ENCODE measurements at regions not wholly inside any gene's neighbourhood (a gene's known extent, or its start where the extent isn't known, plus 50 kb on each side); places are given as distances from the start of the nearest gene placed in this dataset.
"Not testable (repeated sequence)": the region's sequence is repeated elsewhere in the genome, so short reads cannot be mapped to it uniquely, and the experiment has no call there.

DNA sequence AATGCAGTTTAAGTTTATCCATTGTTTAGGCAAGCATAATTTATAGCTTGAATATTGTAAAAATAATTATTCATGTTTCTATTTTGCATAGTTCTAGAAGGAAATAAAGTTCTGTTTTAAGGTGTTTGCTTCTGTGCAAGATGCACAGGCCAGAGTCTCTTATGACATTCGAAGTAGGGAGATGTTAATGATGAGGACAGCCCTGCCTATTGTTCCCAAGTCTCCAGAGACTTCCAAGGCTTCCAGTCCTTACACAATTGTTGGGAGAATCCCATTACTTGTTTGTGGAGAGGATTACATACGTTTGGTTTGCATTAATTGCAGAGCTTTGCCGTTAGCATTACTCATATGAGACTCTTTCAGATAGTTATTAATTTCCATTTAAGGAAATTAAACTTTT, 96.2 kb upstream of the ANK2 start:
- H3K4me3 ChIP-seq (ENCODE audit: low read depth, low read length), result no peak overlapping the region
- peaks cover 2% of the 10 kb centered on the region for H3K4me1 ChIP-seq (ENCODE audit: control insufficient read depth, insufficient read depth, low read length)
- H3K9me3 ChIP-seq (ENCODE audit: control insufficient read depth, insufficient read depth, low read length), result no peaks in the 10 kb centered on the region
- no peaks in the 10 kb centered on the region for H3K27me3 ChIP-seq (ENCODE audit: control insufficient read depth, insufficient read depth, low read length)
- H3K36me3 ChIP-seq (ENCODE audit: control insufficient read depth, insufficient read depth, low read length), result no peaks in the 10 kb centered on the region
- no peak overlapping the region for H3K9ac ChIP-seq (ENCODE audit: low read depth, low read length)

DNA sequence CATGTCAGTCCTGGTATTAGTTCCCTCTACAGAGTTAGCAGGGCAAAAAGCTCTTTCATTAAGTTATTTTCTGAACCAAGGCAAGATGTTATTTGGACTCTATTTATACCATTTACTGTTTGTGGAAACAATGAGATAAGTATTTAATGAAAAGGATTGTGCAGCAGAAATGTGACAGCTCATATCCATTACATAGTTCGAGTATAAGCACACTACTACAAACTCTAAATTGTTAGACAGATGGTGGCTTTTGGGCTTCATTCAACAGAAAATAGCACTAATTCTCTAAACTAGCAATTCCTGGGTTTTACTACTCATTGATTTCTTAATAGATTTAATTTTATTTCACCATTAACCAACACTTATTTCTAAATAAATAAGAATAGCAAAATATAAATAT, 95.2 kb upstream of the ANK2 start:
- Histone ChIP-seq H3K27me3 (ENCODE audit: control insufficient read depth, insufficient read depth, low read length) (no peaks in the 10 kb centered on the region), H3K4me1 (ENCODE audit: control insufficient read depth, insufficient read depth, low read length) (peaks cover 2% of the 10 kb centered on the region), H3K9ac (ENCODE audit: low read depth, low read length) (no peak overlapping the region)

DNA sequence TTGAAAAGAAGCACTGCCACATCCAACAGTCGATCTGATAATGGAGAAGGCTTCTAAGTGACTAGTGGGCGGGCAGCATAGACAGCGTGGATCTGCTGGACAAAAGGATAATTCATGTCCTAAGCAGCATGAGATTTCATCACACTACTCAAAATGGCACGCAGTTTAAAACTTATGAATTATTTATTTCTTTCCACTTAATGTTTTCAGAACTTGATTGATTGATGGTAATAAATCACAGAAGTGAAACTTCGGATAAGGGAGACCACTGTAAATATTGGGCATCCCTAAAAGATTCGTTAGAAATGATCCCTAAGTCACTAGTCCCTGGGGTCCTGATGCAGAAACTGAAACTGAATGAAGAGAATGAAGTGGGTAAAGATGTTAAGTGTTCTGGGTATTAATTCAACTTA, 93.0 kb upstream of the ANK2 start:
- Histone ChIP-seq H3K4me1 (ENCODE audit: control insufficient read depth, insufficient read depth, low read length) (peaks cover 2% of the 10 kb centered on the region), H3K4me3 (ENCODE audit: low read depth, low read length) (no peak overlapping the region), H3K27me3 (ENCODE audit: control insufficient read depth, insufficient read depth, low read length) (no peaks in the 10 kb centered on the region), H3K9ac (ENCODE audit: low read depth, low read length) (no peak overlapping the region), H3K9me3 (ENCODE audit: control insufficient read depth, insufficient read depth, low read length) (no peaks in the 10 kb centered on the region), H3K36me3 (ENCODE audit: control insufficient read depth, insufficient read depth, low read length) (no peaks in the 10 kb centered on the region)

More for the DNA sequence above, 95.2 kb upstream of the ANK2 start:
- Histone ChIP-seq H3K4me3 (ENCODE audit: low read depth, low read length) (no peak overlapping the region), H3K36me3 (ENCODE audit: control insufficient read depth, insufficient read depth, low read length) (no peaks in the 10 kb centered on the region), H3K9me3 (ENCODE audit: control insufficient read depth, insufficient read depth, low read length) (no peaks in the 10 kb centered on the region)

DNA sequence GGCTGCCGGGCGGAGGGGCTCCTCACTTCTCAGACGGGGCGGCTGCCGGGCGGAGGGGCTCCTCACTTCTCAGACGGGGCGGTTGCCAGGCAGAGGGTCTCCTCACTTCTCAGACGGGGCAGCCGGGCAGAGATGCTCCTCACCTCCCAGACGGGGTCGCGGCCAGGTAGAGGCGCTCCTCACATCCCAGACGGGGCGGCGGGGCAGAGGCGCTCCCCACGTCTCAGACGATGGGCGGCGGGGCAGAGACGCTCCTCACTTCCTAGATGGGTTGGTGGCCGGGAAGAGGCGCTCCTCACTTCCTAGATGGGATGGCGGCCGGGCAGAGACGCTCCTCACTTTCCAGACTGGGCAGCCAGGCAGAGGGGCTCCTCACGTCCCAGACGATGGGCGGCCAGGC, 91.7 kb upstream of the ANK2 start:
- H3K4me3 ChIP-seq (ENCODE audit: low read depth, low read length); H3K27me3 ChIP-seq (ENCODE audit: control insufficient read depth, insufficient read depth, low read length): not testable (repeated sequence)

DNA sequence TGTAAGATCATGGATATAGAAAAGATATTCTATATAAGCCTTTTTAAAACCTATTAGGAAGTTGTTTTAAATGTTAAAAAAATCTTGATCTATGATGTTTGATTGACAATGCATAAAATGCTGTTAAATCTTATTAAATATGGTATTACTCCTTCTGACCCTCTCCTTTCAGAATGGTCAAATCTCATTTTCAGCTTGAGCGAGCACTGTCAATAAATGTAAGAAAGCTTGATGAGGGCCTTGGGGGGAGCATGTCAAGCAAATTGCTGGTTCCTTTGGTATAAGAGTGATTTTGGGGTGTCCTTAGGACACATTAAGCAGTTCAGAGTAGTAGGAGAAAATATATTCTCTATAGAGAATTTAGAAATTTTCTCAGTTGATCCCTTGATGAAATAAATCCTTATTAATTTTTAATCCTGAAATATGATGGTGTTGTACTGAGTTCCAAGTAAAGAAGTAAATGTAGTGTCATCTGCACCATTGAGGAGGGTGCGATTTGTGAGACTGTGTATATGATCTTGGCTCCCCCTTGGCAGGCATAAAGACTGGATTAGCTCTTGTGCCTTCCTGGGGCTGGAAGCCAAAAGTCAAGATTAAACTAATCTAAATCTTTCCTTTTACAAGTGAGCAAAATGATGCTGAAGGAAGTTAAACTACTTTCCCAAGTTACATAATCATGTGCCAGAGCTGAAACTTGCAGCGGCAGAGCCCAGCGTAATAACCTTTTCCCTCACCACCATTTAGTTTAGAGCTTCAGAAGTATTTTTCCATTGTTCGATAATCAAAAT, 82.6 kb upstream of the ANK2 start:
- Histone ChIP-seq H3K36me3 (ENCODE audit: control insufficient read depth, insufficient read depth, low read length) (no peaks in the 10 kb centered on the region), H3K27me3 (ENCODE audit: control insufficient read depth, insufficient read depth, low read length) (no peaks in the 10 kb centered on the region), H3K4me3 (ENCODE audit: low read depth, low read length) (no peak overlapping the region), H3K4me1 (ENCODE audit: control insufficient read depth, insufficient read depth, low read length) (no peaks in the 10 kb centered on the region), H3K9ac (ENCODE audit: low read depth, low read length) (no peak overlapping the region), H3K9me3 (ENCODE audit: control insufficient read depth, insufficient read depth, low read length) (no peaks in the 10 kb centered on the region)

More for the DNA sequence above, 91.7 kb upstream of the ANK2 start:
- not testable (repeated sequence) for H3K9me3 ChIP-seq (ENCODE audit: control insufficient read depth, insufficient read depth, low read length); H3K4me1 ChIP-seq (ENCODE audit: control insufficient read depth, insufficient read depth, low read length); H3K9ac ChIP-seq (ENCODE audit: low read depth, low read length); H3K36me3 ChIP-seq (ENCODE audit: control insufficient read depth, insufficient read depth, low read length)

DNA sequence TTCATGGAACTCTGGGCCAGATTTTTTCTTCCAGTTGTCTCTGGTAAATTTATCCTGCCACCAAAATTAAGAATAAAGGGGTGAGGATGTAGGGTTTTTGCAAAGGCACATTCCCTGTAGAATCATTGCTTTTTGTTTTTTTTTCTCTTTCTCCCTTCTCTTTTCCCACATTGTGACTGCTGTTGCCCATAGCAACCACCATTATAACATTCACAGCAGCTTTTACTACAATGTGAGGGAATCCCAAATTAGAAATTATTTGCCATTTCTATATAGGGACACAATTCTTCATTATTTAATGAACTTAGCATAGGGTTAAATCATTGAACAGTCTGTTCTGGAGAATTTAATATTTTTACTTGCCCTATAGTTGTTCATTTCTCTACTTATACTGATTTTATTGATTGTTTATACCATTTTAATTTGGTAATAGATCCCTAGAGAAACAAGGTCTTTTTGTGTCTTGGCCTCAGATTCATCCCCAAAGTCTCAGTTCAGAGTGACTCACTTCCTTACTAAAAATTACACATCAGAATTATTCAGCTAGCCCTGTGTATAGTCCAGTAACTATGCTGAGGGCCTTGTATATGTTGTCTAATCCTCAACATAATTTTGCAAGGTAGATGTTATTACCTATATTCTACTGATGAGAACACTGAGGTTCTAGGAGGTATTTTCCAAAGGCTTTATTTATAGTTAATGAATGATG, 80.8 kb upstream of the ANK2 start:
- Histone ChIP-seq H3K9me3 (ENCODE audit: control insufficient read depth, insufficient read depth, low read length) (no peaks in the 10 kb centered on the region), H3K9ac (ENCODE audit: low read depth, low read length) (no peak overlapping the region), H3K36me3 (ENCODE audit: control insufficient read depth, insufficient read depth, low read length) (no peaks in the 10 kb centered on the region), H3K27me3 (ENCODE audit: control insufficient read depth, insufficient read depth, low read length) (no peaks in the 10 kb centered on the region), H3K4me3 (ENCODE audit: low read depth, low read length) (no peak overlapping the region), H3K4me1 (ENCODE audit: control insufficient read depth, insufficient read depth, low read length) (no peaks in the 10 kb centered on the region)

DNA sequence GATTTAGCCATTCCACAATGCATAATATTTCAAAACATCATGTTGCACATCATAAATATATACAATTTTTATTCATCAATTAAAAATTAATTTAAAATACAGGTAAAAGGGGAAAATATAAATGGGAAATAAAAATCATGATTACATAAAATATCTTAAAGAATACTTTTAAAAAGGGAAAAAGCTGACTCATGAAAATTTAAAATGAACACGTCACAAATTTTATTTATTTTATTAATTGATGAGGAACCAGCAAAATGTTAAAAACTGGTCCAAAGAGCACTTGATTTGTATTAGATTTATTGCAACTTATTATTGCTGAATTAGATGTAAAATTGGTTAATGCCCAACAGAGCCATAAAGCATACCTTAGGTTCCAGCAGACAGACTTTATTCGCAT, 78.5 kb upstream of the ANK2 start:
- H3K9ac ChIP-seq (ENCODE audit: low read depth, low read length), result no peak overlapping the region
- H3K27me3 ChIP-seq (ENCODE audit: control insufficient read depth, insufficient read depth, low read length), result no peaks in the 10 kb centered on the region
- H3K36me3 ChIP-seq (ENCODE audit: control insufficient read depth, insufficient read depth, low read length), result no peaks in the 10 kb centered on the region
- no peaks in the 10 kb centered on the region for H3K4me1 ChIP-seq (ENCODE audit: control insufficient read depth, insufficient read depth, low read length)
- no peak overlapping the region for H3K4me3 ChIP-seq (ENCODE audit: low read depth, low read length)
- no peaks in the 10 kb centered on the region for H3K9me3 ChIP-seq (ENCODE audit: control insufficient read depth, insufficient read depth, low read length)

DNA sequence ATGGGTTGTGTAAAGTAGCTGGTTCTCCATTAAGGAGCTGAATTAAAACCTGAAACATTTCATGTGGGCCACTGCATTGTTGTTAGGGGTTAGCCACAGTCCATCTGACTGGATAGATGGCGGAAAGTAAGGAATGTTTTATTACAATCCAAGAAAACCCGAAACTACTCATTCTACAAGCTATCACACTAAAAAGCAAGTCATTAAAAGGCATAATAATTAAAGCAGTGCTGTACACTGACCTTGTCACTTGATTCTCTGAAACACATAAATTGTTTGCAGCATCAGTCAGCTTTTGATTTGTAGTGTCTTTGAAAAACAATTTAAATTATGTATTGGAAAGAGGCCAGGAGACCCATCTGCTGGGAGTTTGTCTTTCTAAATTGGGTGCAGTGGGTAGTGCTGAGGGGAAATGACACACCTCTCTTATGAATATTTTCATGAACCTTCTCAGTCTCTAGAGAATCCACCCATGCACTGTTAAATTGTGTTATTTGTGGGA, 75.7 kb upstream of the ANK2 start:
- Histone ChIP-seq H3K9me3 (ENCODE audit: control insufficient read depth, insufficient read depth, low read length) (no peaks in the 10 kb centered on the region), H3K36me3 (ENCODE audit: control insufficient read depth, insufficient read depth, low read length) (no peaks in the 10 kb centered on the region), H3K4me1 (ENCODE audit: control insufficient read depth, insufficient read depth, low read length) (no peaks in the 10 kb centered on the region), H3K9ac (ENCODE audit: low read depth, low read length) (no peak overlapping the region), H3K27me3 (ENCODE audit: control insufficient read depth, insufficient read depth, low read length) (no peaks in the 10 kb centered on the region), H3K4me3 (ENCODE audit: low read depth, low read length) (no peak overlapping the region)

DNA sequence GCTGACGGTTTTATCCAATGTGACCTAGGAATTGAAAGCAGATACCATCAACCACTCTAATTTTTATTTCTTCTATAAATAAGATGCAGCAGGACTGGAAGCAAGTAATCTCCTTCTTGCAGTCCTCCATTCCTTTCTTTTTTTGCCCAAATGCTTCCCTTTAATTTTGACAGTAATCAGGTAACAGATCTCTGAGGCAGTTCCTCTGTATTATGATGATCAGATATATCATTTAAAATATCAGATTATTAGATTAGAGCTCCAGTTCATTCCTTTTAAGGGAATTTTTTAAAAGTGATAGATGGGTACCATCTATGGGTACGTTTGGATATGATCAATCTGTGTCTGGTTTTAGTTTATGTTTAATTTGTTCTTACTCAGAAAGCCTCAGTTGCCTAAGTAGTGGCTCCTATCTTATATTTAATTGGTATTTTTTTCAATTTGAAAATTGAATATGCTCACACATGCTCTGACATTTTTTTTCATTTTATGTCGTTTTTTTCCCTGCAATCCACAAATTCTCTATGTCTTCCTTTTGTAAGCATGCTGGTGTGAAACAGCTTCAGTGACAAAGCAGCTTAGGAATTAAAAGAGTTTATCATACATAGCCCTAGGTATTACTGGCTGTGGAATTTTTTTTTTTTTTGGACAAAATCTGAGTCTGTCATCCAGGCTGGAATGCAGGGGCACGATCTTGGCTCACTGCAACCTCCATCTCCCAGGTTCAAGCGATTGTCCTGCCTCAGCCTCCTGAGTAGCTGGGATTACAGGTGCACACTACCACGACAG, 73.7 kb upstream of the ANK2 start:
- no peak overlapping the region for H3K4me3 ChIP-seq (ENCODE audit: low read depth, low read length)
- no peaks in the 10 kb centered on the region for H3K9me3 ChIP-seq (ENCODE audit: control insufficient read depth, insufficient read depth, low read length)

DNA sequence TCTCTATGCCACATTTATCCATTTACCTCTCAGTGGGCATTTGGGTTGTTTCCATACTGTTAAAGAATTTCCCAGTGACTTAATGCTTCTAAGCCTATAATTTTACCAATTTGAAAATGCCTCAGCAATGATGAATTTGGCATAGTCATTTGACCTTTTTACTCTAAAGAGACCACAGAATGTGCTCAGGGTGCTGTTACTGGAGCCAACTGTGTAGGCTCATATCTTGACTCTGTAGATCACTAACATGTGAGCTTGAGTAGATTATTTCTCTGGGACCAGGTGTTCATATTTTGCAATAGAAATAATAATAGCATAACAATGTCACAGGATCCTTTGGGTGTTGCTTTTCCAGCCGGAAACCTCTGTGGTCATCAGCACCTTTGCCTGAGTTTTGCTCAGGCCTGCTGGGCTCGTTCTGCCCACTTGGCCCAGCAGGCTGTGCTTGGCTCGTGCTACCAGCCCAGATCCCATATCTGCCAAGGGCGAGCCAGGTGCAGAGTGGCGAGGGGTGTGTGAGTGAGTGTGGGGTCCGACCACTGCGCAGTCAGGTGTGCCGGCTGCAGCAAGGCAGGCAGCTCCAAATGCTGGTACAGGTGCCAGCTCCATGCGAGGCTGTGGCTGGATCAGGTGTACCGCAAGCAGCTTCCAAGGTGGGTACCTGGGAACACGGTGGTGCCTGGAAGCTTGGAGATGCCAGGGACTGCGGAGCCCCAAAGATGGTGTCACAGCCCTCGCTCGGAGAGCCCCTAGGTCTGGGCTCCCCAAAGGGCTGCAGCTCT, 70.6 kb upstream of the ANK2 start:
- no peak overlapping the region for H3K9ac ChIP-seq (ENCODE audit: low read depth, low read length)
- no peaks in the 10 kb centered on the region for H3K36me3 ChIP-seq (ENCODE audit: control insufficient read depth, insufficient read depth, low read length)
- H3K27me3 ChIP-seq (ENCODE audit: control insufficient read depth, insufficient read depth, low read length), result no peaks in the 10 kb centered on the region
- H3K4me3 ChIP-seq (ENCODE audit: low read depth, low read length), result no peak overlapping the region
- no peaks in the 10 kb centered on the region for H3K9me3 ChIP-seq (ENCODE audit: control insufficient read depth, insufficient read depth, low read length)
- no peaks in the 10 kb centered on the region for H3K4me1 ChIP-seq (ENCODE audit: control insufficient read depth, insufficient read depth, low read length)

More for the DNA sequence above, 73.7 kb upstream of the ANK2 start:
- H3K4me1 ChIP-seq (ENCODE audit: control insufficient read depth, insufficient read depth, low read length), result no peaks in the 10 kb centered on the region
- no peak overlapping the region for H3K9ac ChIP-seq (ENCODE audit: low read depth, low read length)
- no peaks in the 10 kb centered on the region for H3K27me3 ChIP-seq (ENCODE audit: control insufficient read depth, insufficient read depth, low read length)
- H3K36me3 ChIP-seq (ENCODE audit: control insufficient read depth, insufficient read depth, low read length), result no peaks in the 10 kb centered on the region

DNA sequence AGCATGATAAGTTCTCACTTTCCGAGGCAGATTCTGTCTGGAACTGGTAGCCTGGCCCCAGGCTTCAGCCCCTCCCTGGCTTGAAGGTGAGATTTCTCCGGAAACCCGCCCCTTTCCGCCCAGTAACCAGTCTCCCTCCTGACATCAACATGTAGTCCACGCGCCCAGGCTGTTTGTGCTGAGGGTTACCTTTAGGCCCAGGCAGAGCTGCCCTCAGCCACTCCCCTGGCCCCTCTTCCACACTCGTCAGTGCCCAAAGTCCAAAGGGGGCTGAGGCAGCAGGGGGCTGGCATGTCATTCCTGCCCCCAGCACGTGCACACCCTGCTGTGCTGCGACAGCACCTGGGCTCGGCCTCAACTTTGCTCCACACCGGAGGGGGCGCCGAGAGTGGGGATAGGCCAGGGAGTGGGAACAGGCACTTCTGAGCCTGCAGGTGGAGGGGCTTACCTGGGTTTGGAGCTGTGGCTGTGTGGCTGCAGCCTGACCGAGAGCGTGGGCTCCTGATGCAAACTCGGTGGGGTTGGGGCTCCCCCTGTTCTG, 69.5 kb upstream of the ANK2 start:
- Histone ChIP-seq H3K4me3 (ENCODE audit: low read depth, low read length) (no peak overlapping the region), H3K4me1 (ENCODE audit: control insufficient read depth, insufficient read depth, low read length) (no peaks in the 10 kb centered on the region), H3K36me3 (ENCODE audit: control insufficient read depth, insufficient read depth, low read length) (no peaks in the 10 kb centered on the region), H3K9ac (ENCODE audit: low read depth, low read length) (no peak overlapping the region), H3K27me3 (ENCODE audit: control insufficient read depth, insufficient read depth, low read length) (no peaks in the 10 kb centered on the region), H3K9me3 (ENCODE audit: control insufficient read depth, insufficient read depth, low read length) (no peaks in the 10 kb centered on the region)
